BJ (cell line): ENCODE measurements at regions not wholly inside any gene's neighbourhood (a gene's known extent, or its start where the extent isn't known, plus 50 kb on each side); places are given as distances from the start of the nearest gene placed in this dataset.

Source experiments
- CTCF ChIA-PET: fragments of 350-600 bp; formaldehyde crosslinking; extraction: SDS; loops from one replicate; lab custom pipeline; 2021; ENCODE audit warnings: antibody characterized with exemption, inconsistent platforms; lab: Yijun Ruan, JAX
- POLR2A ChIA-PET: fragments of 300-600 bp; sonication (Branson Sonifier 250); formaldehyde crosslinking; extraction: SDS; loops from one replicate; lab custom pipeline; 2021; ENCODE audit warnings: antibody characterized with exemption; lab: Charles Lee
- DNase-seq: peaks from one replicate; pipeline ENCODE4 v3.0.0-alpha.2; 2011; ENCODE audit warnings: low read depth
- H3K27me3 ChIP-seq: 2 replicates; pipeline ENCODE4 v1.6.0; 2011; ENCODE audit warnings: low read length; ENCODE audit not compliant: control insufficient read depth, insufficient read depth
- H3K36me3 ChIP-seq: 2 replicates; pipeline ENCODE4 v1.5.1; 2011; ENCODE audit warnings: low read length; ENCODE audit not compliant: control insufficient read depth, insufficient read depth
- H3K4me3 ChIP-seq: 2 replicates; pipeline ENCODE4 v1.5.1; 2011; ENCODE audit warnings: low read depth, mild to moderate bottlenecking, control low read depth, low read length
- TF ChIP-seq, protein P1 (sequence below): IDR thresholded peaks from 2 replicates; pipeline ENCODE4 v1.5.1; 2011; ENCODE audit warnings: low read depth, mild to moderate bottlenecking, control low read depth, inconsistent platforms, low read length, moderate library complexity; ENCODE audit not compliant: insufficient read depth

DNA sequence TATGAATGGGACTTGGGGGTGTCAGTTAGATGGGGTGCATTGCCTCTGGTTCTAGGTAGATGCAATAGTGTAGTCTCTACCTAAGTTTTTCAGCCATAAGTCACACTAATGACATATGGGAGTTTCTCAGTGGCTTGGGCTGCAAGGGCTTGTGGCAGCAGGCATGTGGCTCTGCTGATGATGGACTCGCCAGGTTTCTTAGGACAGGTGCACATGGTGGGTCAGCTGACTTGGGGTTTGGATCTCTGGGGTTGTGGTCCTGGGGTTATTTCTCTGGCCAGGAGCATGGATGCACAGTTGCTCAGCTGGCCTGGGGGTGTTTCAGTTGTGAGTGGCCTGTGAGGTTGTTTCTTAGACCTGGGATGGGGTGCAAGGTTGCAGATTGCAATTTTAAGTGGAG, 120.0 kb upstream of the DCBLD2 start:
- no peak for DNase-seq
- TF ChIP-seq, protein P1, sequence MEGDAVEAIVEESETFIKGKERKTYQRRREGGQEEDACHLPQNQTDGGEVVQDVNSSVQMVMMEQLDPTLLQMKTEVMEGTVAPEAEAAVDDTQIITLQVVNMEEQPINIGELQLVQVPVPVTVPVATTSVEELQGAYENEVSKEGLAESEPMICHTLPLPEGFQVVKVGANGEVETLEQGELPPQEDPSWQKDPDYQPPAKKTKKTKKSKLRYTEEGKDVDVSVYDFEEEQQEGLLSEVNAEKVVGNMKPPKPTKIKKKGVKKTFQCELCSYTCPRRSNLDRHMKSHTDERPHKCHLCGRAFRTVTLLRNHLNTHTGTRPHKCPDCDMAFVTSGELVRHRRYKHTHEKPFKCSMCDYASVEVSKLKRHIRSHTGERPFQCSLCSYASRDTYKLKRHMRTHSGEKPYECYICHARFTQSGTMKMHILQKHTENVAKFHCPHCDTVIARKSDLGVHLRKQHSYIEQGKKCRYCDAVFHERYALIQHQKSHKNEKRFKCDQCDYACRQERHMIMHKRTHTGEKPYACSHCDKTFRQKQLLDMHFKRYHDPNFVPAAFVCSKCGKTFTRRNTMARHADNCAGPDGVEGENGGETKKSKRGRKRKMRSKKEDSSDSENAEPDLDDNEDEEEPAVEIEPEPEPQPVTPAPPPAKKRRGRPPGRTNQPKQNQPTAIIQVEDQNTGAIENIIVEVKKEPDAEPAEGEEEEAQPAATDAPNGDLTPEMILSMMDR: no peak
- Histone ChIP-seq H3K4me3 (no peak overlapping the region), H3K27me3 (peaks cover 2% of the 10 kb centered on the region; the same call in 1 of the 2 replicates), H3K36me3 (no peaks in the 10 kb centered on the region)
- POLR2A ChIA-PET: no interaction called here
- CTCF ChIA-PET: interaction anchor here (0.7 to 3.3 kb wide), 5 partner anchors 28 to 850 kb away, joined by 3 to 14 read pairs (median 6); no protein-coding TSS in a partner anchor

GRCh38 chr3:99016452-99016851, 115.0 kb upstream of the DCBLD2 start:
- Histone ChIP-seq H3K4me3 (no peak overlapping the region), H3K27me3 (peaks cover 2% of the 10 kb centered on the region; the same call in 1 of the 2 replicates), H3K36me3 (no peaks in the 10 kb centered on the region)
- POLR2A ChIA-PET: interaction anchor here (0.6 kb wide), 1 partner anchor 792 kb away, joined by 4 read pairs; no protein-coding TSS in a partner anchor
- DNase-seq: no peak
- CTCF ChIA-PET: no interaction called here
- TF ChIP-seq, protein P1: no peak

DNA sequence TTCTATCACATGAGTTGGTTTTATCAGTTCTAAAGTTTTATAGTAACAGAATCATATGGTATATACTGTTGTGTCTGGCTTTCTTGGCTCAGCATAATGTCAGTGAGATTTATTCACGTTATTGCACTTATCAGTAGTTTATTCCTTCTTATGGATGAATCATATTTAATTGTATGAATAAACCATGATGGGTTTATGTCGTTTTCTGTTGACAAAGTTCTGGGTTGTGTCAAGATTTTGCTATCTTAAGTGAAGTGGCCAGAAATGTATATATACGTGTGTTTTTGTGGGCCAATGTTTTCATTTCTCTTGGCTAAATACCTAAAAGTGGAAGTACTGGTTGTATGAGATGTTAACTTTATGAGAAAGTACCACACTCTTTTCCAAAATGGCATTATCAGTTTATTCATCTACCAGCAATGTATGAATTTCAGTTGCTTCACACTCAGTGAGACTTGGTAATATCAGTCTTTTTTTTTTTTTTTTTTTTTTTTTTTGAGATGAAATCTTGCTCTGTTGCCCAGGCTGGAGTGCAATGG, 112.4 kb upstream of the DCBLD2 start:
- TF ChIP-seq, protein P1: no peak
- DNase-seq: no peak
- Histone ChIP-seq H3K36me3 (no peaks in the 10 kb centered on the region), H3K4me3 (no peak overlapping the region), H3K27me3 (peaks cover 2% of the 10 kb centered on the region; the same call in 1 of the 2 replicates)
- CTCF ChIA-PET: interaction anchor here (1.2 to 2.0 kb wide), 4 partner anchors 10 to 424 kb away, joined by 3 to 8 read pairs (median 5); no protein-coding TSS in a partner anchor
- POLR2A ChIA-PET: no interaction called here

- H3K4me3 ChIP-seq: no peak overlapping the region
- CTCF ChIA-PET: interaction anchor here (1.8 kb wide), 1 partner anchor 160 kb away, joined by 4 read pairs; no protein-coding TSS in a partner anchor
- H3K27me3 ChIP-seq: peaks cover 2% of the 10 kb centered on the region; the same call in 1 of the 2 replicates
- POLR2A ChIA-PET: no interaction called here
- H3K36me3 ChIP-seq: no peaks in the 10 kb centered on the region
- DNase-seq: no peak
- TF ChIP-seq, protein P1: no peak
These were observed 111.6 kb upstream of the DCBLD2 start for GRCh38 chr3:99013077-99013476.

DNA sequence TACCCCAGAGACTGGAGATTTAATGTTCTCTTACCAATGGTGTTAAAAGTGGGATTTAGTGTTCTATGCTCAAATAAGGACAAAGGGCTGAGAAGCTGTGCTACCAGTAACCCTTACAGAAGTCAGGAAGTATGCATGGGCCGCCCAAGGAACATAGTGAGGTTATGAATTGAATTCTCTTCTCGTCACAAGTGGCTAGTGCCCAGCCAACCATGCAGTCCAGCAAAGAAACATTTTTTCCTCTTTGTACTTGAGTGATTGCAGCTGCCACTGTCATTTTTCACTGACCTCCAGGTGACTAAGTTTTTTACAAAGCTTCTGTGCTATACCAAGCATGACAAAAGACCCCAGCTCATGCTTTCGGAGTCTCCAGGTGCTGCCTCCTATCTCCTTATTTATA, 110.6 kb upstream of the DCBLD2 start:
- Histone ChIP-seq H3K27me3 (no peaks in the 10 kb centered on the region), H3K36me3 (no peaks in the 10 kb centered on the region), H3K4me3 (no peak overlapping the region)
- DNase-seq: no peak
- POLR2A ChIA-PET: interaction anchor here (0.5 kb wide), 1 partner anchor 1125 kb away, joined by 3 read pairs; no protein-coding TSS in a partner anchor
- TF ChIP-seq, protein P1: no peak
- CTCF ChIA-PET: interaction anchor here (0.8 to 1.8 kb wide), 3 partner anchors 18 to 199 kb away, joined by 3 to 4 read pairs (median 3); no protein-coding TSS in a partner anchor
